HepG2 (cell line): ENCODE measurements at regions not wholly inside any gene's neighbourhood (a gene's known extent, or its start where the extent isn't known, plus 50 kb on each side); places are given as distances from the start of the nearest gene placed in this dataset.

Experiments used
- ATAC-seq: fragments of 200-7000 bp; cut with Tn5 transposase; 3 replicates; pipeline ENCODE4 v1.9.1; 2020; ENCODE audit warnings: mild to moderate bottlenecking, moderate library complexity
- BruUV-seq: library from RNA; stranded (reverse); fragments of 400-500 nt; replicated peaks from 2 replicates; lab custom pipeline; 2021; lab: Mats Ljungman, UMichigan
- CTCF ChIA-PET: fragments of 300-600 bp; formaldehyde crosslinking; extraction: SDS; loops from one replicate; lab custom pipeline; 2021; ENCODE audit warnings: low total read pairs, inconsistent platforms, low intra/inter-chr PET ratio; lab: Yijun Ruan, JAX
- POLR2A ChIA-PET: fragments of 350-600 bp; sonication (Branson Sonifier 250); formaldehyde crosslinking; loops from one replicate; lab custom pipeline; 2020; ENCODE audit warnings: antibody characterized with exemption, inconsistent platforms; lab: Yijun Ruan, JAX
- DNase-seq: peaks from one replicate; pipeline ENCODE4 v3.0.0-alpha.2; 2015; ENCODE audit warnings: low spot score
- FAIRE-seq: peaks from 3 replicates; lab custom pipeline; 2011; peaks lifted over from hg19 to GRCh38; lab: Jason Lieb, UNC
- H2AFZ ChIP-seq: one replicate; pipeline ENCODE4 v1.6.1; 2011; ENCODE audit warnings: low read length, inconsistent platforms
- H3K27ac ChIP-seq: fragments of 300-600 bp; 3 replicates; pipeline ENCODE4 v1.8.0; 2011; ENCODE audit warnings: mixed run types, mild to moderate bottlenecking, mixed read lengths, low read length, inconsistent platforms; ENCODE audit not compliant: insufficient read depth; ENCODE audit errors: extremely low read length
- H3K27me3 ChIP-seq, 2 experiments: fragments of 200-600 bp in 1 of 2; 2 replicates in 1 of 2; 3 replicates in 1 of 2; pipeline versions ENCODE4 v1.6.0 to v1.8.0; 2011; ENCODE audit warnings: low read length in 2 of 2, mild to moderate bottlenecking in 2 of 2, moderate library complexity in 2 of 2, inconsistent platforms in 1 of 2; ENCODE audit not compliant: insufficient read depth in 2 of 2, control insufficient read depth in 1 of 2
- H3K36me3 ChIP-seq, 2 experiments: fragments of 200-600 bp in 1 of 2; replicated peaks in 1 of 2; 2 replicates in 1 of 2; 3 replicates in 1 of 2; pipeline versions ENCODE4 v1.5.1 to v1.8.0; 2011; ENCODE audit warnings: low read length in 2 of 2, inconsistent platforms in 1 of 2; ENCODE audit not compliant: insufficient read depth in 2 of 2, control insufficient read depth in 1 of 2
- H3K4me1 ChIP-seq: 2 replicates; pipeline ENCODE4 v1.5.1; 2012; ENCODE audit warnings: low read length, inconsistent platforms; ENCODE audit not compliant: insufficient read depth
- H3K4me2 ChIP-seq: 2 replicates; pipeline ENCODE4 v1.6.0; 2011; ENCODE audit warnings: low read depth, low read length, inconsistent platforms
- H3K4me3 ChIP-seq, 3 experiments: fragments of 200-600 bp in 1 of 3; sonication (generic), shearing (Covaris generic) in 1 of 3; replicated peaks in 1 of 3; 2 replicates each; pipeline ENCODE4 v1.5.1; 2011 to 2016; ENCODE audit warnings: low read length in 3 of 3, inconsistent platforms in 2 of 3, low read depth in 2 of 3, mild to moderate bottlenecking in 2 of 3, control low read depth in 1 of 3, mixed read lengths in 1 of 3; ENCODE audit not compliant: insufficient read depth in 1 of 3
- H3K79me2 ChIP-seq: one replicate; pipeline ENCODE4 v1.6.1; 2011; ENCODE audit warnings: low read length, inconsistent platforms; ENCODE audit not compliant: insufficient read depth
- H3K9ac ChIP-seq: 2 replicates; pipeline ENCODE4 v1.6.0; 2011; ENCODE audit warnings: mild to moderate bottlenecking, low read depth, low read length, inconsistent platforms; ENCODE audit not compliant: insufficient read depth
- H3K9me3 ChIP-seq: 2 replicates; pipeline ENCODE4 v1.5.1; 2012; ENCODE audit warnings: mild to moderate bottlenecking, low read length
- H4K20me1 ChIP-seq: 2 replicates; pipeline ENCODE4 v1.6.0; 2011; ENCODE audit warnings: inconsistent platforms, mild to moderate bottlenecking, low read length, moderate library complexity; ENCODE audit not compliant: insufficient read depth
- FOXK1 ChIP-seq: sonication (generic); formaldehyde crosslinking; IDR thresholded peaks from 2 replicates; pipeline ENCODE4 v1.4.0; 2020; ENCODE audit warnings: low read depth, missing genetic modification reagents, borderline replicate concordance
- TEAD2 ChIP-seq: sonication (generic); formaldehyde crosslinking; IDR thresholded peaks from 2 replicates; pipeline ENCODE4 v1.9.0; 2021; ENCODE audit warnings: missing genetic modification reagents
- WGBS: methylation state at CpG from one replicate; pipeline ENCODE4 v1.1.6; 2017; ENCODE audit warnings: low lambda C conversion rate; 5-methylcytosine and 5-hydroxymethylcytosine counted together
- in situ Hi-C: cut with HindIII; loops from 2 replicates; pipeline ENCODE4 v1.10.0; 2017; ENCODE audit warnings: low pct_unique_long_range_greater_than_20kb; ENCODE audit not compliant: extremely low pct_ligation_motif_present
- intact Hi-C: fragments of 100-400 bp; cut with micrococcal nuclease; formaldehyde crosslinking; loops from one replicate; pipeline ENCODE4 v1.10.0; 2022; ENCODE audit not compliant: unreplicated experiment
- TF ChIP-seq, protein P1 (sequence below): sonication (generic); formaldehyde crosslinking; IDR thresholded peaks from 2 replicates; pipeline ENCODE4 v1.5.0; 2020; ENCODE audit warnings: mild to moderate bottlenecking, missing genetic modification reagents, borderline replicate concordance
- TF ChIP-seq, protein P2 (sequence below): fragments of 450-650 bp; IDR thresholded peaks from 2 replicates; pipeline ENCODE4 v1.6.1; 2016

DNA sequence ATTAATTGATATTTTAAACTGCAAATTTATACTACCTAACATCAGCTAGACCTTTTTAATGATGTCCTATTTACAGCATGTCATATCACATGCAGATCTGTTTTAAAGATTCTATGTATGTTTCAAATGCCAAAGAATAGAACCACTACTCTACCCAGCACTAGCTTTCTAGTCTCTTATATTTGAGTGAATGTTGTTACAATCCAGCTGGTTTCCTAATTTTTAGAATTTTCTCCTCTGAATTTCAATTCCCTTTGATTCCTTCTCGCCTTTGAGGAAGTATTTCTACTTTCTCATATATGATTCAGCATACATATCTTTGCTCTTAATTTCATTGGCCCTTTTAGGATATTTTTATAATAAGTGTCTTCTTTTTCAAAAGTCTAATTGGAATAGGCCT, 841.9 kb downstream of the TMTC2 start:
- Histone ChIP-seq H3K27me3 (no peaks in the 10 kb centered on the region), H3K36me3 (no peaks in the 10 kb centered on the region), H3K4me3 (no peak overlapping the region), H4K20me1 (no peaks in the 10 kb centered on the region), H3K4me2 (no peak overlapping the region), H3K9me3 (peaks cover 73% of the 10 kb centered on the region), H3K9ac (no peak overlapping the region), H3K79me2 (no peaks in the 10 kb centered on the region), H3K27ac (no peak overlapping the region), H2AFZ (no peak overlapping the region), H3K4me1 (no peaks in the 10 kb centered on the region)
- POLR2A ChIA-PET = no interaction called here
- CTCF ChIA-PET = no interaction called here
- no peak for ATAC-seq
- no peak for TF ChIP-seq TEAD2
- TF ChIP-seq, protein P1, sequence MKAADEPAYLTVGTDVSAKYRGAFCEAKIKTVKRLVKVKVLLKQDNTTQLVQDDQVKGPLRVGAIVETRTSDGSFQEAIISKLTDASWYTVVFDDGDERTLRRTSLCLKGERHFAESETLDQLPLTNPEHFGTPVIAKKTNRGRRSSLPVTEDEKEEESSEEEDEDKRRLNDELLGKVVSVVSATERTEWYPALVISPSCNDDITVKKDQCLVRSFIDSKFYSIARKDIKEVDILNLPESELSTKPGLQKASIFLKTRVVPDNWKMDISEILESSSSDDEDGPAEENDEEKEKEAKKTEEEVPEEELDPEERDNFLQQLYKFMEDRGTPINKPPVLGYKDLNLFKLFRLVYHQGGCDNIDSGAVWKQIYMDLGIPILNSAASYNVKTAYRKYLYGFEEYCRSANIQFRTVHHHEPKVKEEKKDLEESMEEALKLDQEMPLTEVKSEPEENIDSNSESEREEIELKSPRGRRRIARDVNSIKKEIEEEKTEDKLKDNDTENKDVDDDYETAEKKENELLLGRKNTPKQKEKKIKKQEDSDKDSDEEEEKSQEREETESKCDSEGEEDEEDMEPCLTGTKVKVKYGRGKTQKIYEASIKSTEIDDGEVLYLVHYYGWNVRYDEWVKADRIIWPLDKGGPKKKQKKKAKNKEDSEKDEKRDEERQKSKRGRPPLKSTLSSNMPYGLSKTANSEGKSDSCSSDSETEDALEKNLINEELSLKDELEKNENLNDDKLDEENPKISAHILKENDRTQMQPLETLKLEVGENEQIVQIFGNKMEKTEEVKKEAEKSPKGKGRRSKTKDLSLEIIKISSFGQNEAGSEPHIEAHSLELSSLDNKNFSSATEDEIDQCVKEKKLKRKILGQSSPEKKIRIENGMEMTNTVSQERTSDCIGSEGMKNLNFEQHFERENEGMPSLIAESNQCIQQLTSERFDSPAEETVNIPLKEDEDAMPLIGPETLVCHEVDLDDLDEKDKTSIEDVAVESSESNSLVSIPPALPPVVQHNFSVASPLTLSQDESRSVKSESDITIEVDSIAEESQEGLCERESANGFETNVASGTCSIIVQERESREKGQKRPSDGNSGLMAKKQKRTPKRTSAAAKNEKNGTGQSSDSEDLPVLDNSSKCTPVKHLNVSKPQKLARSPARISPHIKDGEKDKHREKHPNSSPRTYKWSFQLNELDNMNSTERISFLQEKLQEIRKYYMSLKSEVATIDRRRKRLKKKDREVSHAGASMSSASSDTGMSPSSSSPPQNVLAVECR = no peak
- no peak for TF ChIP-seq FOXK1 (CRISPR knock-in tag)
- TF ChIP-seq, protein P2, sequence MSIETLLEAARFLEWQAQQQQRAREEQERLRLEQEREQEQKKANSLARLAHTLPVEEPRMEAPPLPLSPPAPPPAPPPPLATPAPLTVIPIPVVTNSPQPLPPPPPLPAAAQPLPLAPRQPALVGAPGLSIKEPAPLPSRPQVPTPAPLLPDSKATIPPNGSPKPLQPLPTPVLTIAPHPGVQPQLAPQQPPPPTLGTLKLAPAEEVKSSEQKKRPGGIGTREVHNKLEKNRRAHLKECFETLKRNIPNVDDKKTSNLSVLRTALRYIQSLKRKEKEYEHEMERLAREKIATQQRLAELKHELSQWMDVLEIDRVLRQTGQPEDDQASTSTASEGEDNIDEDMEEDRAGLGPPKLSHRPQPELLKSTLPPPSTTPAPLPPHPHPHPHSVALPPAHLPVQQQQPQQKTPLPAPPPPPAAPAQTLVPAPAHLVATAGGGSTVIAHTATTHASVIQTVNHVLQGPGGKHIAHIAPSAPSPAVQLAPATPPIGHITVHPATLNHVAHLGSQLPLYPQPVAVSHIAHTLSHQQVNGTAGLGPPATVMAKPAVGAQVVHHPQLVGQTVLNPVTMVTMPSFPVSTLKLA = no peak
- DNase-seq = no peak
- WGBS = 0% methylated on average over 1 of the region's 1 CpG
- BruUV-seq = no TSS peak
- in situ Hi-C loops = no loop called here
- FAIRE-seq = no peak
- intact Hi-C loops = no loop called here
